OCI-LY3 (cell line): ENCODE measurements at regions not wholly inside any gene's neighbourhood (a gene's known extent, or its start where the extent isn't known, plus 50 kb on each side); places are given as distances from the start of the nearest gene placed in this dataset.

Experiments
- CTCF ChIP-seq: fragments of 200-600, 300-600 bp; sonication (generic); IDR thresholded peaks from 2 replicates; pipeline ENCODE4 v1.5.1; 2014; ENCODE audit warnings: antibody characterized with exemption, low read length, low read depth
- EZH2phosphoT487 ChIP-seq: fragments of 200-600 bp; shearing (Covaris generic); IDR thresholded peaks from 2 replicates; pipeline ENCODE4 v1.6.1; 2018; ENCODE audit warnings: antibody characterized with exemption, mixed run types, low read depth

GRCh38 chr3:103437883-103438282 is 1003.1 kb downstream of the ZPLD1 start:
- TF ChIP-seq CTCF (no peak), EZH2phosphoT487 (no peak)
